Nephron progenitor cell (in vitro differentiated cells): ENCODE measurements at regions not wholly inside any gene's neighbourhood (a gene's known extent, or its start where the extent isn't known, plus 50 kb on each side); places are given as distances from the start of the nearest gene placed in this dataset.
A peak's percentile ranks its signal among the peaks of the same experiment; 100 is the strongest.

ENCODE experiments used
- DNase-seq: peaks from one replicate; pipeline ENCODE4 v3.0.0; 2021
- H3K27ac Mint-ChIP-seq: 2 replicates; pipeline ENCODE4 v1.8.0; 2021; ENCODE audit warnings: mild to moderate bottlenecking, moderate library complexity, mixed read lengths
- H3K27me3 Mint-ChIP-seq: 2 replicates; pipeline ENCODE4 v1.8.0; 2021; ENCODE audit warnings: mild to moderate bottlenecking, low read depth, mixed read lengths; ENCODE audit not compliant: poor library complexity
- H3K36me3 Mint-ChIP-seq: 2 replicates; pipeline ENCODE4 v1.8.0; 2021; ENCODE audit warnings: low read depth, mixed read lengths
- H3K4me1 Mint-ChIP-seq: 2 replicates; pipeline ENCODE4 v1.8.0; 2021; ENCODE audit warnings: mixed read lengths
- H3K4me3 Mint-ChIP-seq: 2 replicates; pipeline ENCODE4 v1.8.0; 2021; ENCODE audit warnings: mild to moderate bottlenecking, moderate library complexity, mixed read lengths
- H3K9me3 Mint-ChIP-seq: 2 replicates; pipeline ENCODE4 v1.8.0; 2021; ENCODE audit warnings: mild to moderate bottlenecking, moderate library complexity, mixed read lengths
- TF ChIP-seq, protein P1 (sequence below): fragments of 200-600 bp; sonication (generic); IDR thresholded peaks from 2 replicates; pipeline ENCODE4 v1.5.0; 2021; ENCODE audit warnings: antibody characterized with exemption

DNA sequence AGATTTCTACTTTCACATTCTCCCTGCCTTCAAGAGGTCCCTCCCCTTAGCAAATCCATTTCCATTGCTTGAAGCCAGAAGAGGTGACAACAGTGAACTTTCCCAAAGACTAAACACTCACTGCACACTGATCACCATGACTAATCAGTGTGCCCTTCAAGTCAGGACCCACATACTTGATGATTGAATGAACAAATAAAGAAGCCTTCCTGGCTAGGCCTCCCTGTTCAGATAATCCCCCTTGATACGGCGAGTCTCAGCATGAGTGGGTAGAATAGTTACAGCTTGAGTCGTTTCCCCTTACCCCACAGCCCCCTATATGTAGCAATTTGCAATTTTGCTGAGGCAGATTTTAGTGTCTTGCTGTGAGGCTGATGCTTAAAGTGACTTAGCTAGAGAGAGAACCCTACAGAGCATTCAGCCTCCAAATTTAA, 102.2 kb downstream of the UNC5CL start:
- Mint-ChIP-seq H3K36me3 (peaks cover 8% of the 10 kb centered on the region), H3K9me3 (peaks cover 15% of the 10 kb centered on the region), H3K4me1 (peaks cover 50% of the 10 kb centered on the region), H3K27me3 (peaks cover 10% of the 10 kb centered on the region), H3K27ac (peak overlapping the region; percentile 57), H3K4me3 (peak overlapping the region; percentile 18)
- TF ChIP-seq, protein P1, sequence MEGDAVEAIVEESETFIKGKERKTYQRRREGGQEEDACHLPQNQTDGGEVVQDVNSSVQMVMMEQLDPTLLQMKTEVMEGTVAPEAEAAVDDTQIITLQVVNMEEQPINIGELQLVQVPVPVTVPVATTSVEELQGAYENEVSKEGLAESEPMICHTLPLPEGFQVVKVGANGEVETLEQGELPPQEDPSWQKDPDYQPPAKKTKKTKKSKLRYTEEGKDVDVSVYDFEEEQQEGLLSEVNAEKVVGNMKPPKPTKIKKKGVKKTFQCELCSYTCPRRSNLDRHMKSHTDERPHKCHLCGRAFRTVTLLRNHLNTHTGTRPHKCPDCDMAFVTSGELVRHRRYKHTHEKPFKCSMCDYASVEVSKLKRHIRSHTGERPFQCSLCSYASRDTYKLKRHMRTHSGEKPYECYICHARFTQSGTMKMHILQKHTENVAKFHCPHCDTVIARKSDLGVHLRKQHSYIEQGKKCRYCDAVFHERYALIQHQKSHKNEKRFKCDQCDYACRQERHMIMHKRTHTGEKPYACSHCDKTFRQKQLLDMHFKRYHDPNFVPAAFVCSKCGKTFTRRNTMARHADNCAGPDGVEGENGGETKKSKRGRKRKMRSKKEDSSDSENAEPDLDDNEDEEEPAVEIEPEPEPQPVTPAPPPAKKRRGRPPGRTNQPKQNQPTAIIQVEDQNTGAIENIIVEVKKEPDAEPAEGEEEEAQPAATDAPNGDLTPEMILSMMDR: no peak
- no peak for DNase-seq

DNA sequence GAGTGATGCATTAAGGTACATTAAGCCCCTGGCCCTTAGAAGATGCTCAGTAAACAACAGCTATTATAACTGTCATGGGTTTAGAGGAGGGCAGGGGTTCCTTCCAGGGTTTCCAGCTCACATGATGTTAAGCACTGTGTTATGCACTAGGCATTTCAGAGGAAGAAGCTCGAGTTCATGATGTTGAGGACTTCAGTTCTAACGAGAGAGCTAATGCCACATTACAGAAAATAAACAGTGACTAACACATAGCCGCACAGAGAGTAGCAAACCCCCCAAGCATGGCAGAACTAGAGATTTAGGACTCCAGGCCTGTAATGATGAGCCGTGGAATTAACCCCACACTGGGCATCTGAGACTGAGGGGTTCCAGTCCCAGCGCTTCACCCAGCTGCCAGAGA, 105.2 kb downstream of the UNC5CL start:
- DNase-seq: no peak
- no peaks in the 10 kb centered on the region for H3K9me3 Mint-ChIP-seq
- TF ChIP-seq, protein P1: no peak
- no peaks in the 10 kb centered on the region for H3K36me3 Mint-ChIP-seq
- no peak overlapping the region for H3K4me3 Mint-ChIP-seq
- H3K27ac Mint-ChIP-seq: no peak overlapping the region
- peaks cover 48% of the 10 kb centered on the region for H3K4me1 Mint-ChIP-seq
- H3K27me3 Mint-ChIP-seq: peaks cover 5% of the 10 kb centered on the region

DNA sequence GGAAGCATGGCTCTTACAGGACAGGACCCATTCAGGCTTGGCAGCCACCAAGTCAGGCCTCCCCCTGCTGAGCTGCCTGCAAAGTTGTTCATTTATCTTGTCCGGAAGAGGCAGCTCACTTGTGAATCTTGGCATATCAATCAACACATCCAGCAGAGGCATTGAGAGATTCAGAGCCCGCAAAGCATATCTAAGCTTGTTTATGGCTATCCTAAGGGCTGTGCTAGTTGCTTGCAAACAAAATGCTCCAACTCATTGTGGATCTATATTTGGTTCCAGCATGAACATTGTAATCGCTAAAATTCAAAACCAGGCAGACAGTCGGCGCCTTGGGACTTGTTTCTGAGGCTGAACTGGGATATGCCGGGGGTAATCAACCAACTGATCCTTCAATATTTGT, 106.1 kb downstream of the UNC5CL start:
- H3K27me3 Mint-ChIP-seq: peaks cover 5% of the 10 kb centered on the region
- no peaks in the 10 kb centered on the region for H3K36me3 Mint-ChIP-seq
- H3K27ac Mint-ChIP-seq: no peak overlapping the region
- TF ChIP-seq, protein P1: no peak
- peaks cover 43% of the 10 kb centered on the region for H3K4me1 Mint-ChIP-seq
- no peaks in the 10 kb centered on the region for H3K9me3 Mint-ChIP-seq
- no peak overlapping the region for H3K4me3 Mint-ChIP-seq
- no peak for DNase-seq

DNA sequence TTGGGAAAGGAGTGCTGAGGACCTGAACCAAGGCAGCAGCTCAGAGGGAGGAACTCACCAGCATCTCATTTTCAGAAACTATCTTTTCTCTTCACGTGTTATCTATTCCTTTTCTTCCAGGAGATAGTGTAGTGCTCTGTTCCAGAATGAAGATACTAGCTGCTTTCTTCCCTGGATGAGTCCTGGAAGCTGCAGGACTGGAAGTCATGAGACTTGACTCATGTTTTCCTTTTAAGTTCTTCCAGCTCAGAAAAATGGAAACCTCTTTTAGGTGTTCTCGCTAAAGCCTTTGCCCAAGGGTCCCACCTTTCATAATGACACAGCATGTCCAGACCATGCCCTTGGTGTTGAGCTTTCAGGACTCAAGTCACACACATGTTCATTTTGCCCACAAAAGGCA, 106.7 kb downstream of the UNC5CL start:
- H3K27ac Mint-ChIP-seq: no peak overlapping the region
- H3K4me3 Mint-ChIP-seq: no peak overlapping the region
- DNase-seq: no peak
- peaks cover 5% of the 10 kb centered on the region for H3K27me3 Mint-ChIP-seq
- TF ChIP-seq, protein P1: no peak
- no peaks in the 10 kb centered on the region for H3K9me3 Mint-ChIP-seq
- peaks cover 37% of the 10 kb centered on the region for H3K4me1 Mint-ChIP-seq
- no peaks in the 10 kb centered on the region for H3K36me3 Mint-ChIP-seq

DNA sequence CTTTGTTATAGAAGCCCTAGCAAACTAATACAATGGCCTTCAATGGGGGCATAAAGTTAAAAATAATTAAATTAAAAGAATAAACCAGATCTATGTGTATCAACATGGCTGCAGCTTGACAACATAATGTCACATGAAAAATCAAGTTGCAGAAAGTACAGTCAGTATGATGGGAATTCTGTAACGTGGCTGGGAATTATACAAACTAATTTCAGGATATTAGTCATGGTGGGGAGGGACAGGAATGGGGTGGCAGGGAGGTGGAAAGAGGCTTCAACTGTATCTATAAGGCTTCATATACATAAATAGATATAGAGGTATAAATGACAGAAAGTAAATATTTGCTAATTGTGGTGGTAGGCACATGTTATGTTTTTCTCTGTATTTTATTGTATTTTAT, 107.1 kb downstream of the UNC5CL start:
- no peaks in the 10 kb centered on the region for H3K9me3 Mint-ChIP-seq
- H3K27ac Mint-ChIP-seq: no peak overlapping the region
- peaks cover 7% of the 10 kb centered on the region for H3K27me3 Mint-ChIP-seq
- H3K36me3 Mint-ChIP-seq: no peaks in the 10 kb centered on the region
- no peak for DNase-seq
- no peak overlapping the region for H3K4me3 Mint-ChIP-seq
- TF ChIP-seq, protein P1: no peak
- H3K4me1 Mint-ChIP-seq: peaks cover 36% of the 10 kb centered on the region

DNA sequence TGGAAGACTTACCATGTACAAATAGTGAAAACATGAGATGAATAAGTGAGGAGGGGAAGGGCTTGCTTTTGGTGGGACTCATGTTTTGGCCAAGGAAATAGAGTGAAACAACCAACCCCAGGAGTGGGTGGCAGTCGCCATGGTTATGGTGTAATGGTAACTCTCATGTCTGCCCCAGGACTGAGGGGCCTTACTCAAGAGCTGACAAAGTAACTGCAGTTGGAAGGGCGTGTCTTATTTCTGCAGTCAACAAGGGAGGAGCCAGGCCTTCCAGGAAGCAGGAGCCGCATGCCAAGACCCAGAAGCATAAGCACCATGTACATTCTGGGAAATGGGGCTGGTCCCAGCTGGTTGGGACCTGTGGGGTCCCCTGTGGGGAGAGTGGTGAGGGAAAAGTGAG, 108.5 kb downstream of the UNC5CL start:
- Mint-ChIP-seq H3K4me1 (peaks cover 36% of the 10 kb centered on the region), H3K27me3 (peaks cover 10% of the 10 kb centered on the region), H3K9me3 (no peaks in the 10 kb centered on the region), H3K4me3 (no peak overlapping the region), H3K36me3 (no peaks in the 10 kb centered on the region), H3K27ac (no peak overlapping the region)
- TF ChIP-seq, protein P1: no peak
- no peak for DNase-seq
